ENCODE measurements at regions not wholly inside any gene's neighbourhood (a gene's known extent, or its start where the extent isn't known, plus 50 kb on each side); places are given as distances from the start of the nearest gene placed in this dataset.

GRCh38 chr13:39942552-39943273 is 287.3 kb downstream of the COG6 start:
- peak; percentile 21 for FAIRE-seq

GRCh38 chr13:39943711-39944110 is 288.2 kb downstream of the COG6 start:
- Histone ChIP-seq H3K9me3 (ENCODE audit: control insufficient read depth in 2 of 3, insufficient read depth in 1 of 3, low read length in 3 of 3) (no peaks in the 10 kb centered on the region), H3K4me3 (ENCODE audit: low read length in 3 of 3) (no peak overlapping the region), H3K9ac (ENCODE audit: low read length in 3 of 3) (no peak overlapping the region), H3K4me1 (ENCODE audit: control insufficient read depth in 2 of 3, insufficient read depth in 2 of 3, low read depth in 1 of 3, low read length in 3 of 3) (no peaks in the 10 kb centered on the region), H3K27ac (ENCODE audit: low read depth in 2 of 2, low read length in 2 of 2) (no peak overlapping the region), H3K36me3 (ENCODE audit: control insufficient read depth in 2 of 3, insufficient read depth in 3 of 3, low read length in 3 of 3) (no peaks in the 10 kb centered on the region), H3K27me3 (ENCODE audit: control insufficient read depth, insufficient read depth, low read length) (no peaks in the 10 kb centered on the region)
- TF ChIP-seq CTCF (IDR thresholded peaks at IDR 0.05; ENCODE audit: borderline replicate concordance, extremely low read depth, insufficient read depth): no peak
- FAIRE-seq: no peak
- no peak for DNase-seq
- intact Hi-C loops (cut with DNase I): loop anchor here (10.0 kb wide), 1 partner anchor 741 kb away; no protein-coding TSS in a partner anchor

More at GRCh38 chr13:39942552-39943273, 287.3 kb downstream of the COG6 start:
- H3K36me3 ChIP-seq (ENCODE audit: control insufficient read depth in 2 of 3, insufficient read depth in 3 of 3, low read length in 3 of 3): no peaks in the 10 kb centered on the region
- H3K27ac ChIP-seq (ENCODE audit: low read depth in 2 of 2, low read length in 2 of 2): no peak overlapping the region
- intact Hi-C loops (cut with DNase I): loop anchor here (10.0 kb wide), 1 partner anchor 742 kb away; no protein-coding TSS in a partner anchor
- no peak overlapping the region for H3K4me3 ChIP-seq (ENCODE audit: low read length in 3 of 3)
- H3K9ac ChIP-seq (ENCODE audit: low read length in 3 of 3): no peak overlapping the region
- DNase-seq: peak in 4 of 5 donors; percentile 53 to 82 (median 60)
- H3K4me1 ChIP-seq (ENCODE audit: control insufficient read depth in 2 of 3, insufficient read depth in 2 of 3, low read depth in 1 of 3, low read length in 3 of 3): no peaks in the 10 kb centered on the region
- H3K9me3 ChIP-seq (ENCODE audit: control insufficient read depth in 2 of 3, insufficient read depth in 1 of 3, low read length in 3 of 3): no peaks in the 10 kb centered on the region
- peak; percentile 89 for TF ChIP-seq CTCF (IDR thresholded peaks at IDR 0.05; ENCODE audit: borderline replicate concordance, extremely low read depth, insufficient read depth)
- no peaks in the 10 kb centered on the region for H3K27me3 ChIP-seq (ENCODE audit: control insufficient read depth, insufficient read depth, low read length)

- peak in 1 of 5 donors; percentile 65 for DNase-seq
- no peak for FAIRE-seq
- intact Hi-C loops (cut with DNase I): loop anchor here (10.0 kb wide), 1 partner anchor 740 kb away; no protein-coding TSS in a partner anchor
Observed at GRCh38 chr13:39945226-39945625, 289.8 kb downstream of the COG6 start.

More at GRCh38 chr13:39945226-39945625, 289.8 kb downstream of the COG6 start:
- Histone ChIP-seq H3K9me3 (ENCODE audit: control insufficient read depth in 2 of 3, insufficient read depth in 1 of 3, low read length in 3 of 3) (no peaks in the 10 kb centered on the region), H3K9ac (ENCODE audit: low read length in 3 of 3) (no peak overlapping the region), H3K27ac (ENCODE audit: low read depth in 2 of 2, low read length in 2 of 2) (no peak overlapping the region), H3K4me3 (ENCODE audit: low read length in 3 of 3) (no peak overlapping the region), H3K27me3 (ENCODE audit: control insufficient read depth, insufficient read depth, low read length) (no peaks in the 10 kb centered on the region), H3K4me1 (ENCODE audit: control insufficient read depth in 2 of 3, insufficient read depth in 2 of 3, low read depth in 1 of 3, low read length in 3 of 3) (no peaks in the 10 kb centered on the region), H3K36me3 (ENCODE audit: control insufficient read depth in 2 of 3, insufficient read depth in 3 of 3, low read length in 3 of 3) (no peaks in the 10 kb centered on the region)
- TF ChIP-seq CTCF (IDR thresholded peaks at IDR 0.05; ENCODE audit: borderline replicate concordance, extremely low read depth, insufficient read depth): no peak
